ENCODE measurements at regions not wholly inside any gene's neighbourhood (a gene's known extent, or its start where the extent isn't known, plus 50 kb on each side); places are given as distances from the start of the nearest gene placed in this dataset.

- no peaks in the 10 kb centered on the region for H3K36me3 ChIP-seq (ENCODE audit: insufficient read depth, low read length)
- no peak for ATAC-seq (ENCODE audit: poor library complexity)
- Mint-ChIP-seq H3K27ac (no peak overlapping the region), H3K36me3 (ENCODE audit: low read depth) (no peaks in the 10 kb centered on the region), H3K27me3 (peaks cover 19% of the 10 kb centered on the region), H3K9me3 (no peaks in the 10 kb centered on the region), H3K4me3 (no peak overlapping the region), H3K4me1 (ENCODE audit: low read depth) (peaks cover 25% of the 10 kb centered on the region)
- ChIA-PET CTCF (no interaction called here), POLR2A (no interaction called here)
- no peak for DNase-seq
- no peak overlapping the region for H3K27ac ChIP-seq (ENCODE audit: low read depth in 1 of 2, low read length in 2 of 2)
- no peak for TF ChIP-seq CTCF (IDR thresholded peaks at IDR 0.05)
- H3K4me3 ChIP-seq (ENCODE audit: low read length), result no peak overlapping the region
- H3K9me3 ChIP-seq (ENCODE audit: control insufficient read depth in 1 of 2, insufficient read depth in 1 of 2, low read length in 2 of 2), result no peaks in the 10 kb centered on the region
- peaks cover 11% of the 10 kb centered on the region for H3K4me1 ChIP-seq (ENCODE audit: insufficient read depth, low read length)
- intact Hi-C loops (cut with DNase I, micrococcal nuclease), result no loop called here
- H3K27me3 ChIP-seq (ENCODE audit: control insufficient read depth in 1 of 2, insufficient read depth in 2 of 2, low read length in 2 of 2), result no peaks in the 10 kb centered on the region
Observed at GRCh38 chr15:87763837-87764236, 492.7 kb downstream of the NTRK3 start.

GRCh38 chr15:87761736-87762509, 494.6 kb downstream of the NTRK3 start:
- Mint-ChIP-seq H3K27ac (no peak overlapping the region), H3K4me3 (no peak overlapping the region), H3K9me3 (no peaks in the 10 kb centered on the region), H3K36me3 (ENCODE audit: low read depth) (no peaks in the 10 kb centered on the region), H3K4me1 (ENCODE audit: low read depth) (peaks cover 25% of the 10 kb centered on the region), H3K27me3 (peaks cover 9% of the 10 kb centered on the region)
- H3K4me1 ChIP-seq (ENCODE audit: insufficient read depth, low read length), result peaks cover 11% of the 10 kb centered on the region
- ATAC-seq (ENCODE audit: poor library complexity), result no peak
- DNase-seq, result peak in 3 of 14 experiments; percentile 28 to 44 (median 35)
- intact Hi-C loops (cut with DNase I, micrococcal nuclease), result no loop called here
- no peak for TF ChIP-seq CTCF (IDR thresholded peaks at IDR 0.05)
- no peaks in the 10 kb centered on the region for H3K27me3 ChIP-seq (ENCODE audit: control insufficient read depth in 1 of 2, insufficient read depth in 2 of 2, low read length in 2 of 2)
- no peak overlapping the region for H3K4me3 ChIP-seq (ENCODE audit: low read length)
- no peak overlapping the region for H3K27ac ChIP-seq (ENCODE audit: low read depth in 1 of 2, low read length in 2 of 2)
- H3K36me3 ChIP-seq (ENCODE audit: insufficient read depth, low read length), result no peaks in the 10 kb centered on the region
- POLR2A ChIA-PET, result no interaction called here
- H3K9me3 ChIP-seq (ENCODE audit: control insufficient read depth in 1 of 2, insufficient read depth in 1 of 2, low read length in 2 of 2), result no peaks in the 10 kb centered on the region
- CTCF ChIA-PET, result no interaction called here

- H3K36me3 ChIP-seq (ENCODE audit: insufficient read depth, low read length), result no peaks in the 10 kb centered on the region
- DNase-seq (no peak), ATAC-seq (ENCODE audit: poor library complexity) (no peak)
- ChIA-PET CTCF (no interaction called here), POLR2A (no interaction called here)
- Mint-ChIP-seq H3K27me3 (peaks cover 5% of the 10 kb centered on the region), H3K4me1 (ENCODE audit: low read depth) (peaks cover 25% of the 10 kb centered on the region), H3K36me3 (ENCODE audit: low read depth) (no peaks in the 10 kb centered on the region), H3K9me3 (no peaks in the 10 kb centered on the region), H3K27ac (no peak overlapping the region), H3K4me3 (no peak overlapping the region)
- no peaks in the 10 kb centered on the region for H3K27me3 ChIP-seq (ENCODE audit: control insufficient read depth in 1 of 2, insufficient read depth in 2 of 2, low read length in 2 of 2)
- no peak overlapping the region for H3K4me3 ChIP-seq (ENCODE audit: low read length)
- peaks cover 11% of the 10 kb centered on the region for H3K4me1 ChIP-seq (ENCODE audit: insufficient read depth, low read length)
- TF ChIP-seq CTCF (IDR thresholded peaks at IDR 0.05), result no peak
- intact Hi-C loops (cut with DNase I, micrococcal nuclease), result no loop called here
- no peaks in the 10 kb centered on the region for H3K9me3 ChIP-seq (ENCODE audit: control insufficient read depth in 1 of 2, insufficient read depth in 1 of 2, low read length in 2 of 2)
- H3K27ac ChIP-seq (ENCODE audit: low read depth in 1 of 2, low read length in 2 of 2), result no peak overlapping the region
Observed at GRCh38 chr15:87760547-87761314, 495.8 kb downstream of the NTRK3 start.

All from CD4-positive, alpha-beta T cell (primary cell).